ENCODE measurements at regions not wholly inside any gene's neighbourhood (a gene's known extent, or its start where the extent isn't known, plus 50 kb on each side); places are given as distances from the start of the nearest gene placed in this dataset.

DNA sequence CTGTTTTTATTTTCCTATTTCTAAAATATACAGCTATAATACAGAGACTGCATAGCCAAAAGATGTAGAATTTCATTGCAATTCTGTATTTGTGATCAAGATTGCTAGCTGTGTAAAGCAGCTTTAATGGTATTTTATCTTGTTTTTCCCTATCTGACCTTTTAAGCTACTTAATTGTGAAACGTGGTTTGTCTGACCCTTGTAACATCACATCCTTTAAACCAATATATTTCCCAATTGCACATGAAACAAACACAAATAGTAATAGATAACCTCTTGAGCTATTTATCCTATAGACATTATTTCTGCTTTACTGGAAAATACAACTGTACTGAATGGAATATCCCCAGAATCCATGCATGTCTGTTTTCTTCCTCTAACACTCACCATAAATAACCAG is 112.2 kb upstream of the PLPPR4 start:
- no peaks in the 10 kb centered on the region for H3K4me1 ChIP-seq (ENCODE audit: low read depth)
- H3K4me3 ChIP-seq = no peak overlapping the region
- TF ChIP-seq, protein P1, sequence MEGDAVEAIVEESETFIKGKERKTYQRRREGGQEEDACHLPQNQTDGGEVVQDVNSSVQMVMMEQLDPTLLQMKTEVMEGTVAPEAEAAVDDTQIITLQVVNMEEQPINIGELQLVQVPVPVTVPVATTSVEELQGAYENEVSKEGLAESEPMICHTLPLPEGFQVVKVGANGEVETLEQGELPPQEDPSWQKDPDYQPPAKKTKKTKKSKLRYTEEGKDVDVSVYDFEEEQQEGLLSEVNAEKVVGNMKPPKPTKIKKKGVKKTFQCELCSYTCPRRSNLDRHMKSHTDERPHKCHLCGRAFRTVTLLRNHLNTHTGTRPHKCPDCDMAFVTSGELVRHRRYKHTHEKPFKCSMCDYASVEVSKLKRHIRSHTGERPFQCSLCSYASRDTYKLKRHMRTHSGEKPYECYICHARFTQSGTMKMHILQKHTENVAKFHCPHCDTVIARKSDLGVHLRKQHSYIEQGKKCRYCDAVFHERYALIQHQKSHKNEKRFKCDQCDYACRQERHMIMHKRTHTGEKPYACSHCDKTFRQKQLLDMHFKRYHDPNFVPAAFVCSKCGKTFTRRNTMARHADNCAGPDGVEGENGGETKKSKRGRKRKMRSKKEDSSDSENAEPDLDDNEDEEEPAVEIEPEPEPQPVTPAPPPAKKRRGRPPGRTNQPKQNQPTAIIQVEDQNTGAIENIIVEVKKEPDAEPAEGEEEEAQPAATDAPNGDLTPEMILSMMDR (IDR thresholded peaks at IDR 0.05) = no peak
- H3K36me3 ChIP-seq (ENCODE audit: low read depth) = no peaks in the 10 kb centered on the region
- DNase-seq (no peak), ATAC-seq (no peak)
- intact Hi-C loops (cut with DNase I, micrococcal nuclease) = no loop called here
- H3K9me3 ChIP-seq = no peaks in the 10 kb centered on the region

DNA sequence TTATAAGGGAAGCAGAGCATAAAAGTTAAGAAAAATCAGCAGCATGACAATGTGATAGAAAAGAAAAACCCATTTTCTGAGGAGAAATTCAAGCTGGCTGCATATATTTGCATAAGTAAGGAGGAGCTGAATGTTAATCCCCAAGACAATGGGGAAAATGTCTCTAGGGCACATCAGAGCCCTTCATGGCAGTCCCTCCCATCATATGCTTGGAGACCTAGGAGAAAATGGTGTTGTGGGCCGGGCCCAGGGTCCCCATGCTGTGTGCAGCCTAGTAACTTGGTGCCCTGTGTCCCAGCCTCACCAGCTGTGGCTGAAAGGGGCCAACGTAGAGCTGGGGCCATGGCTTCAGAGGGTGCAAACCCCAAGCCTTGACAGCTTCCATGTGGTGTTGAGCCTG is 100.6 kb upstream of the PLPPR4 start:
- no peaks in the 10 kb centered on the region for H3K9me3 ChIP-seq
- H3K4me1 ChIP-seq (ENCODE audit: low read depth) = no peaks in the 10 kb centered on the region
- no peaks in the 10 kb centered on the region for H3K36me3 ChIP-seq (ENCODE audit: low read depth)
- intact Hi-C loops (cut with DNase I, micrococcal nuclease) = no loop called here
- TF ChIP-seq, protein P1 (IDR thresholded peaks at IDR 0.05) = no peak
- no peak overlapping the region for H3K4me3 ChIP-seq
- DNase-seq = no peak
- no peak for ATAC-seq

DNA sequence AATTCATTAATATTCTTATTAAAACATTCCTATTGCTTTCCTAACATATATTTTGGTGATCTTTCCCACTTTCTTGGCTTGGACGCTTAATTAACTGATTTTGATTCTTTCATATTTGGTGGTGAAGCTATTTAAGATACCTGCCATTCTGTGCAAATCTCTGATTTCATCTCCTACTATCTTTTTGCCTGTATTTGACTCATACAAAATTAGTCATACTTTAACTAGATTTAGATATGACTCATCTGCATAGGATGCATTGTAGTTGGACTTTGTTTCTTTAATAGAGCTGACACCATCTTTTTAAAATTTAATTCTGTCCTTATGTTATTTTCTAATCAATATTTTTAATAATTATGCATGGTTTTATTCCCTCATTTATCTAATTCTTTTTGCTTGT is 93.8 kb upstream of the PLPPR4 start:
- H3K4me3 ChIP-seq = no peak overlapping the region
- intact Hi-C loops (cut with DNase I, micrococcal nuclease) = loop anchor here in 1 of 2 donors (10.0 kb wide), 1 partner anchor 376 kb away; no protein-coding TSS in a partner anchor
- no peaks in the 10 kb centered on the region for H3K9me3 ChIP-seq
- H3K4me1 ChIP-seq (ENCODE audit: low read depth) = no peaks in the 10 kb centered on the region
- DNase-seq (no peak), ATAC-seq (no peak)
- H3K36me3 ChIP-seq (ENCODE audit: low read depth) = no peaks in the 10 kb centered on the region
- TF ChIP-seq, protein P1 (IDR thresholded peaks at IDR 0.05) = no peak

DNA sequence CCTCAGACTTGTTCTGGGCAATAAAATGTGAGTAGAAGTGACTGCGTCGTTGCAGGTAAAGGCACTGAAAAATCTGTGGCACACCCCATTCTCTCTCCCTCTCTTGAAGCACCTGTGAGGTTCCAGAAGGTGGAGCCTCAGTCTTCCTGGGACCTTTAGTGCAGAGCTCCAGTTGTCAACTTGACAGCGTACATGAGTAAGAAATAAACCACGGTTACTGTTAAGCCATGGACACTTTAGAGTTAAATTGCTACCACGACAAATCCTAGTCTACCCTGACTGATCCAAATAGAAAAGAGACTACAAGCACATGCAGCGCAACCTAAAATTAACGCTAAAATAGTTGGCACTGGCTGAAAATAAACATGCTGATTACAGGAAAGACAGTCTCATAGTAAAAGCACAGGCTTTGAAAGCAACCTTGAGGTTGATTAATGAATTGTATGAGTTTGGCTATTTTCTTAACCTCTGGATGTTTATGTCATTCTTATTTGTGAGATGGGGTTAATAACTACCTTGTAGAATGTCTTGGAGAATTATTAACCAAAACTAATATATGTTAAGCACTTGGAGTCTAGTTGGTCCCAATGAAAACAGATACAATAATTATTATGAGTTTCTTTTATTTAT is 93.0 kb upstream of the PLPPR4 start:
- ATAC-seq = peak; percentile 40
- TF ChIP-seq, protein P1 (IDR thresholded peaks at IDR 0.05) = no peak
- intact Hi-C loops (cut with DNase I, micrococcal nuclease) = loop anchor here in 1 of 2 donors (10.0 kb wide), 1 partner anchor 376 kb away; no protein-coding TSS in a partner anchor
- peak in 1 of 3 donors; percentile 4 for DNase-seq
- H3K4me1 ChIP-seq (ENCODE audit: low read depth) = no peaks in the 10 kb centered on the region
- no peaks in the 10 kb centered on the region for H3K9me3 ChIP-seq
- no peak overlapping the region for H3K4me3 ChIP-seq
- no peaks in the 10 kb centered on the region for H3K36me3 ChIP-seq (ENCODE audit: low read depth)

DNA sequence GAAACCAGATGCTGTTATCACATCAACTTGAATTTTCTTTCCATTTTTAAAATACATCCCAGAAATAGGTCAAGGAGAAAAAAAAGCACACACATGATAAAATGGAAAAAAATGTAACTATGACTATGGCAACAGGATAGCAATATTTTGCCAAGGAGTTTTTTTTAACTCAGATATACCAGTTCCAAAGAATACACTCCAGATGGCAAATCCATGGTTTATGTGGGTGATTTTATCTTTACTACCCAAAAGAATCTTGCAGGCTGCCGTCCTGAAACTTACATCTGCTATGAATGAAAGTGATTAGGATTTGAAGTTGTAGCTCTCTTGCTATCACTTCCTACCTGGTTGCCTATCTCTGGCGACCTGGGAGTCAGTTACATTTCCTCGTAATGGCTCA is 91.0 kb upstream of the PLPPR4 start:
- intact Hi-C loops (cut with DNase I, micrococcal nuclease) = loop anchor here in 1 of 2 donors (10.0 kb wide), 1 partner anchor 378 kb away; no protein-coding TSS in a partner anchor

More for the DNA sequence above, 91.0 kb upstream of the PLPPR4 start:
- DNase-seq (no peak), ATAC-seq (no peak)
- no peaks in the 10 kb centered on the region for H3K9me3 ChIP-seq
- H3K4me3 ChIP-seq = no peak overlapping the region
- no peaks in the 10 kb centered on the region for H3K36me3 ChIP-seq (ENCODE audit: low read depth)
- H3K4me1 ChIP-seq (ENCODE audit: low read depth) = no peaks in the 10 kb centered on the region
- TF ChIP-seq, protein P1 (IDR thresholded peaks at IDR 0.05) = no peak
